ENCODE measurements at regions not wholly inside any gene's neighbourhood (a gene's known extent, or its start where the extent isn't known, plus 50 kb on each side); places are given as distances from the start of the nearest gene placed in this dataset.

DNA sequence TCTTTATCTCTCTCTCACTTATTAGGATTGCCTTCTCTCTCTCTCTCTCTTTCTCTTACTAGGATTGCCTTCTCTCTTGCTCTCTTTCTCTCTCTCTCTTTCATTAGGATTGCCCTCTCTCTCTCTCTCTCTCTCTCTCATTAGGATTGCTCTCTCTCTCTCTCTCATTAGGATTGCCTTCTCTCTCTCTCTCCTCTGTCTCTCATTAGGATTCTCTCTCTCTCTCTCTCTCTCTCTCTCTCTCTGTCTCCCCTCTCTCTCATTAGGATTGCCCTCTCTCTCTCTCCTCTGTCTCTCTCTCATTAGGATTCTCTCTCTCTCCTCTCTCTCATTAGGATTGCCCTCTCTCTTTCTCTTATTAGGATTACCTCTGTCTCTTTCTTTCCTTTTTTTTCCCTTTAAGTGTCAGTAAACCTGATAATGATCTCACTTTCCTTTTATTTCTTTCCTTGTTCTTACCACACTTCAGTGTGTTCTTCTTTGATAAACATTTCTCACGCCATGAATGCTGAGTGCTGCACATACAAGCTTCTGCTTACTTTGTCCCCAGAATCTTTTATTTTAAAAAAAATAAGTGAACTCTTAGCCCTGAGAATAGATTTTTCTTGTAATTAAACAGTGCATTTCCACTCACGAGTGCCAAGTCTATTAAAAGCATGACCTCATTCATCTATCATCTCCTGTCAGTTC is 243.4 kb upstream of the TBC1D5 start:
- no peak for DNase-seq (ENCODE audit: low read depth in 2 of 2)

DNA sequence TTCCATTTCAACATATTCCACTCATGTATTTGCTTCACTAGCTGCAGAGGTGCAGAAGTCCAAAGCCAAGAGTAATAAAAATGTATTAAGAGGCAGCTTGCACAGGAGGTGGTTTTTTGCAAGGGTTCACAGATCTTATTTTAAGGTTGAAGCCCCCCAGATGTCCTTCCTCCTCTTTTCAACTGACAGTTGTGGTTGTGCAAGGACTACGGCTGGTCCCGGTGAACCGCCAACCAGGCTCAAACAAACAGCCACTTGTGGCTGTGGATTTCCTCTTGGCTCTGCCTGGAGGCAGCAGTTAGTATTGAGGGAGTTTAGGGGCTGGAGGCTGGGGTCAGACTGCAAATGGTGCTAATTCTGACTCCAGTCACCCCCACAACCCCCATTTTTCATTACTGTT is 240.7 kb upstream of the TBC1D5 start:
- no peak for DNase-seq (ENCODE audit: low read depth in 2 of 2)

DNA sequence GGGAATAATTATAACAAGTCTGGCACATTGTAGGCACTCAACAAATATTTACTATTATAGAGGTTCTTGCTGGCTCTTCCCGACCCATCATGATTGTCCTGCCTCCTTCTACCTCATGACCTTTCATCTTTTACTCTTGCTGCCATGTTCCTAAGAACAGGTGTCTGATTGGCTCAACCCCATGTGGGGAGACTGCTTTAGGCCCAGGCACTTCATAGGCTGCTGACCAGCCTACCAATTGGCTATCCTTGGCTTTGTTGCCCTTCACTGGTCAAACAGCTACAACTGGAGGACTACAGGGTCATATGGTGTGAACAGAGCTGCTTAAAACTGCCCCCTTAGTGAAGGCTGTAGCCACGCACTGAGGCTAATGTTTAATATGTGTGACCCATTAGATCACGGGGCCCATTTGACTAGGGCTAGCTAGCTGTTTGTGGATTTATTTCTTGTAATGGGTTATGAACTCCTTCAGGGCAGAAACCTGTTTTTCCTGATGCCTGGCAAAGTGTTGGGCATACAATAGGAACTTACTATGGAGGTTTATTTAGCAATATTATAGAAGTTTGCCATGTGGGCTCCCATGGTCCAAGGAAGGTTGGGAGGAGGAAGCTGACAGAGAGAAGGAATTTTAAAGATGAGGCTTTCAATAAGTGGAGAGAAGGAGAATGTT is 239.9 kb upstream of the TBC1D5 start:
- DNase-seq (ENCODE audit: low read depth in 2 of 2) = no peak

DNA sequence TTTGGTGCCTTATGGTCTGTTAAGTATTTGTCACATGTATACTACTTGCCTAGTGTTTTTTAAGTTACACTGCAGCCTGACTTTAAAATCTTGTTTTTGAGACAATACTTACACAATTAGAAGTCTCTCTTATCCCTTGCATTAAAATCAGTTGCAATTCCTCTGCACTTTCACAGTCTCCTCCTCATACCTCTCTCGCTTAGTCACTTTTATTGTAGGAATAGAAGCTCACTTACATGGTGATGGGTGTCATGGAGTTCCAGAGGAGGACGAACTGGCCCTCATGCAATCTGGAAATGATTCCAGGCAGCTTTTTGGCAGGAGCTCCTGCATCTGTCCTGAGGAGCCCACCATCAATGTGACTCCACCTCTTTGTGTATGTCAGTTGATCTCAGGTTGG is 238.4 kb upstream of the TBC1D5 start:
- DNase-seq (ENCODE audit: low read depth in 2 of 2) = no peak

DNA sequence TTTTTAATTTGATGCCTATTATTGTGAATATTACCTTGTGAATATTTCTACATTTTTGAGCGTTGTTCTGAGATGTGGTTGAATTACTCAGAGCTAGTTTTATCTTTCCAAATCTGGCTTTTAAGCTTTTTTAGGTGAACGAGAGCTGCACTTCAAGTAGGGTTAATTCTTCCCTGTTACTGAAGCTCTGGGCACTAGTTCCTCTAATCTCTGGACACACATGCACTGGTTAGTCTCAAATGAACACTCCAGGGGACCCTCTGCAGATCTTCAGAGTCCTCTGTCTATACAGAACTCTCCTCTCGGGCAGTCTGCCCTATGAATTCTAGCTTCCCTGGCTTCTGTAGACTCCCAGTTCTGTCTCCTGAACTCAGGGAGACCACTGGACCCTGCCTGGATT is 237.5 kb upstream of the TBC1D5 start:
- DNase-seq (ENCODE audit: low read depth in 2 of 2) = no peak

DNA sequence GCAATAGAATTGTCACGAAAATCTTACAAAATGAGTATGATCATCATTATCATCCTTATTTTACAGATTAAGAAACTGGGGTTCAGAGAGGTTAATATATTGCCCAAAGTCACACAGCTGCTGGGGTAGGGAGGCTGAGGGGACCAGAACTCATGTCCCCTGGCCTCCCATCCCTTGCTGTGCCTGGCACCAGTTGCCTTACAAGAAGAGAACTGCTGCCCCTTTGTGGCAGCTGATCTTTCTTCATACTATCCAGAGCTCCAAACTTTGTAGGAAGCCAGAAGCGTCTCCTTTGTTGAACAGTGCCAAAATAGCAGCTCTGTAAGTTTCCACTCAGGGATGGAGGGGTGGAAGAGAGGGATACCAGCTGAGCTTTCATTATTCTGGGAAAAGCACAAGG is 236.8 kb upstream of the TBC1D5 start:
- DNase-seq (ENCODE audit: low read depth in 2 of 2) = no peak

DNA sequence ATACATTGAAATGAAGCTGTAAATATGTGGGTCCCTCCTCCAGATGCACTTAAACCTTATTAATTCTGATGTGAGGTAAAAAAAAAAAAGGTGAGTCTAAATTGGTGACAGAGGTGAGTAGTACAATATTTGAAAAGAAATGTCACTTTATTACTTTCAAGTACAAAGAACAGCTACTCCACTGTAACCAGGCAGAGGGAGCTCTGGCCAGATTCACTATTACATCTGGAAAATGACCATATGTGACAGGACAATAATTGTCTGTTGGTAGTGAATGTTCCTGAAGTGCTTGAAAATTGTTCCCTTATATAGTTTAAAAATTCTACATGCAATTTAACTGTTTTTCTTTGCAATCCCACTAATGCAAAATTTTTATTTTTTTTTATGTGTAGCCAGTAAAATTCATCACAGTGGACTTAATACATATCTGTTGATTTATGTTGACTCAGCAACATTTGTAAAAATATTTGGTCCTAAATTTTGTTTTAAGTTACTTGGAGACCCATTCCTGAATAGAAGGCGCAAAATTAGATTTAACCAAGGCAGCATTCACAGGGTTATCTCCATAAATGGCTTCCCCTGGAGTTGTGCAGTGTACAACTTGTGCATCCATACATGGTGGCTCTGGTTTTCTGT is 231.9 kb upstream of the TBC1D5 start:
- DNase-seq (ENCODE audit: low read depth in 2 of 2) = no peak

DNA sequence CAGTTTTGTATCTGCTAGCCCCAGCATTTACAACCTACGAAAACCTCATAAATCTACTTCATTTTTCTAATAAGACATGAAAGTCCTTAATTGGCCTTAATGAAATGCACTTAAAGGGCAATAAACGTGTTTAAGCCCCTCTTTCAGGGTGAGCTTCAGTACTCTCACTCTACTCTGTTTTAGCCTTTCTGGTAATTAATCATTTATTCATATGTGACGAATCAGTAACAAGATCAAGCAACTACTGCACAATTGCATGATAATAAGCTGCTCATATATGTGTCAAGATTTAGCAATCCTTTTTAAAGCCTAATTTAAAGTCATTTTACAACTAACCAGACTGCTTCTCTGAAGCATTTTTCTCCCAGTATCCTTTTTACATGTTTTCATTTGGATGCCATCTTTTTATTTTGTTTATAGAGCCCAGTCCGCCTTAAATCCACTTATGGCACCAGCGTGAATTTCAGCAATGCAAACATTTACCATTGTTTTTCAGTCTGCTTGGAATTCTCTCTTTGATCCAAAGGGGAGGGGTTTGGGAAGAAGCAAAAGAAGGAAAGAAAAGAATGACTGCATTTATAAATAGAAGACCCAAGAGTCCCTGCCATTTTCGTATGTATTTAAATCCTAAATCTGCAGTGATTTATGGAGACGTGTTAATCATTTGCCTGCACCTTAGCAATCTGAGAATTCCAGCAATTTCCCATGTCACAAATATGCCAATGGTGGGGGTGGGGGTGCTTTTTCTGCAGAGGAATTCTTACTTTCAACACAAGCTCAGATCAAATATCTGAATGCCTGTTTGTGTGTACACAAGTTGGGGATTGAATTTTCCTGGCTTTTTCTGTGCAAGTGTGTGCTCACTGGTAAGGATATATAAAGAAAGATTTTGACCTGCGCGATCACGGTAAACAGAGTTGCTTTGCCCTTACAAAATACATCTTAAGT is 230.8 kb upstream of the TBC1D5 start:
- no peak for DNase-seq (ENCODE audit: low read depth in 2 of 2)

DNA sequence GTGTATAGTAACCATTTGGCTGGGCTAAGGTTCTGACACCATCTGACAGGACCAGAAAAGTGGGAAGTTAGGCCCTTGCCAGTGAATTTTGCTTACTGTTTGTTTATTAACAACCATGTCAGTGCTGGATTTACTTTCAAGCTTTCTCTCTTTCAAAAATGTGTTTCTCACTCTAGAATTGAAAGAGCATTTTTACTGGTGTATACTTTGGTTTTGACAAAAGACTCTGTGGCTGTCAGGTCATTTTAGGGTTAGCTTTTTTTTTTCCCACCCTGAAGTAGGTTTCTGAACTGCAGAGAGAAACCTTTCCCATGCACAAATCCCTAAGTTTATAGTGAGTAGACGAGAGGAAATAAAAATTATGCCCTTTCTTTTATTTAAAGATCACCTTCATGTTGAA is 230.0 kb upstream of the TBC1D5 start:
- DNase-seq (ENCODE audit: low read depth in 2 of 2) = no peak

DNA sequence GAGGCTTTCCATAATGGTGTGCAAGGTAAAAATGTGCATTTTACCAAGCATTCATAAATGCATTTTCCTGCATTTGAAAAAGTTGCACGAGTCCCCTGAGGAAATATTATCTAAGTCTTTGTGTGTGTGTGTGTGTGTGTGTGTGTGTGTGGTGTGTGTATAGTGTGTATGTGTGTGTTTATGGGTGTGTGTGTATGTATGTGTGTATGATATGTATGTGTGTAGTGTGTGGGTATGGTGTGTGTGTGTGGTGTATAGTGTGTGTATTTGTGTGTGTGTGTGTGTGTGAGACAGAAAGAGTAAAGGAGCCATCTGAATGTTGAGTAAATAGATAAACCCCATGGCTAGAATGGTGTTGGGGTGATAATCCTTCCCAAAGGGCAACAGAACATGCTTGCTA is 229.6 kb upstream of the TBC1D5 start:
- no peak for DNase-seq (ENCODE audit: low read depth in 2 of 2)

DNA sequence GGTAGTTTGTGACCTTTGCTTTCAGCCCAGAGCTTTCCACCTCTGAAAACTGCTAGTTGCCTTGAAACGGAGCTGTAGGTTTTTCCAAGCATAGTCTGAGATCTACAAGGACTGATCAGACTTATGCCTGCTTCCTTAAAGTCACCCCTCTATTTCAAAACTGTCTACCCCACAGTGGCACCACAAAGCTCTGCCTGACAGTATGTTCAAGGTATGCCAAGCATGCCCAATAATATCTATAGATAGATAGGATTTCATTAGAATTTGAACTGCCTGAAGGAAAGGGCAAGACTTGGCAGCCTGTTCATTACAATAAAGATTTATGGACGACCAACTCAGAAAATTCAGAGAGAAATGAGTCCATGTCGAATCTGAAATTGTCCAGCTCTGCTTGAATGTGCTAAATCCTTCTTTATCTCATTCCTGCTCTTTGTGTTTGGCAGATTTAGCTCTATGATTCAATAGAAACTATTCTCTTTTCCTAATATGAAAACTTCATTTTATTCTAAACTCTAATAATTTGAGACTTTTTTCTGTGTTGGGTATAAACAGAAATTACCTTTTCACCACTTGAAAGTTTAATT is 227.6 kb upstream of the TBC1D5 start:
- no peak for DNase-seq (ENCODE audit: low read depth in 2 of 2)

DNA sequence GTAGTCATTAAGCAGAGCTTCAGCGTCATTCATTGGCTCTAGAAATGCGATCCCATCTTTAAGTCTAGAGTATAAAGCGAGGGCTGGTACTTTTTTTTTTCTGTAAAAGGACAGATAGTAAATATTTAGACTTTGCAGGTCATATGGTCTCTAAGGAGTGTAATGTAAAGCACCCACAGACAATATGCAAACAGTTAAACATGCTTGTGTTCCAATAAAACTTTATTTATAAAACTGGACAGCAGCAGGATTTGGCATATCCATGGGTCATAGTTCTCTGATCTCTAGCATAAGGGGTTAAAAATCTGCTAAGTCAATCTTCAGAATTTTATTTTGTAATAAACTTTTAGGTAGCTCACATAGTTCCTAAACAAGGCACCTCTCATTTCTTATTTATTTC is 226.8 kb upstream of the TBC1D5 start:
- no peak for DNase-seq (ENCODE audit: low read depth in 2 of 2)

DNA sequence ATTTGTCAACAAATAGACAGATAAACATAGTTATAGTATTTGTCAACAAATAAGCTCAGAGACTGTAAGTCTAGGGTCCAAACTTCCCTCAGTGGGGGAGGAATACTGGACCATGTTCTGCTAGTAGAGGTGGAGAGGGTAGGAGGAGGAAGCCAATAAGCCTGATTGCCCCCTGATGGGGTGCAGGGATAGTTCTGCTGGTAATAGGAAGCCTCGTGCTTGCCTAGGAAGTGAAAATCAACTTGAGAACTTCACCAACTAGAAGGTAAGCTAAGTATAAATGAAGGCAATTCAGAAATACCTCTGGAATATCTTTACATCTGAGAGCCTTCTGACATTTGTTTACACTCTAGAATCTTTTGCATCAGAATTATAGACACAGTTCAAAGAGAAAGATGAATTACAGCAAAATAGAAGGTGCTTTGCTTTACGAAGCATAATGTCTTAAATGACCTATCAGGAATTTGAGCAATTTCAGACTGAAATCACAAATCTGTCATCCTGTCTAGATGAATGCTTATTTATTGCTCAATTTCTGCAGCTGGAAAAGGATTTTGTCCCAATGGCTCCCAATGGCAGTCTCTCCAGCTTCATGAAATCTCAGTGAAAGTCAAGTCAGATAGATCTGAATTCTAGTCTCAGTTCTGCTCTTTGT is 225.6 kb upstream of the TBC1D5 start:
- no peak for DNase-seq (ENCODE audit: low read depth in 2 of 2)

DNA sequence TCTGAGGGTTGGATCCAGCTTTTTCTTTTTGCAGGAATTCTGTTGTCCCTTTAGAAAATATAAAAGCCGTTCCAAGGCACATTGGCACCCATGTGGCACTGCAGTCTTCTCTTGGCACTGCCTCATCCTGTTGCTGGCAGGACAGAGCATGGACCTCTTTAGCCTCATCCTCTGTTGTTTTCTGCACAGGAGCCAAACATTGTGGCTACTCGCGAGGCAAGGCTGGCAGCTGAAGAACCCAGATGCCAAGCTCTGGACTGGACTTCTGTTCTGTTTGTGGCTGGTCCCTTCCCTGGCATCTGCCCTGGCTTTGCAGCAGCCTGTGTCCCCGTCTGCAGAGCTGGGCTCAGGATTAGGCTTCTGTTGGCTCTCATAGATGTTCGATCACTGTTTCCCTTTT is 224.7 kb upstream of the TBC1D5 start:
- DNase-seq (ENCODE audit: low read depth in 2 of 2) = no peak

DNA sequence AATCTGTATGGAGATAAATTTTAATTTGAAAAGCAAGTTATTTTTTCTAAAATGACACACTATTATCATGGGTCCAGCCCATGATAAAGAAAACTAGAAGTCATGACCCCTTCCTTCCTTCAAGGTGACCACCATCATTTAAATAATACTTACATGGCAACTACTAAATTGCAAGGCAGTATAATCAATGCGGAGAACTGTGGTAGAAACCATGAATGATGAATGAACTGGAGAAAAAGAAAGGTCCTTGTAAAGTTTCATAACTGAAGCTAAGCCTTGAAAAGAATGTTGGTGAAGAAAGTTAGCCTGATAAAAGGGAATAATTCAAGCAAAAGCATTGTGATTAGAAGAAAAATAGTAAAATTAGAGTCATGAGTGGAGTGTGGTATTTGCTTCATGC is 222.9 kb upstream of the TBC1D5 start:
- DNase-seq (ENCODE audit: low read depth in 2 of 2) = no peak

DNA sequence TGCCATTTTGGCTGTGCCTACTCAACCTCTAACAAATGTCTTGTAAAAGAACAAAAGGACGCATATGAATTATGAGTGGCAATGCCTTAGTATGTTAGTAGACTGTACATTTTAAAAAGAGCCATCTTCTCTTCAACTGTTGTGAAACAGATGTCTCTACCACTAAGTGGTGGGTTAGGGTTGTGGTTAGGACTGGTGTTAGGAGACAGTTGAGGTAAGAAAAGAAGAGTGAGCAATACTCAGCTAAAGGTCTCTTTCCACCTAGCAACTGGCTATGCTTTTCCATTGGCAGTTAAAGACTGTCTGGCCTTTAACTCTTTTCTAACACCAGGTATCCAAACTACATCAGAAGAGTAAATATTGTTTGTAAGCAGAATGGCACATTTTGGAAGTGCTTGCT is 221.7 kb upstream of the TBC1D5 start:
- DNase-seq (ENCODE audit: low read depth in 2 of 2) = no peak

DNA sequence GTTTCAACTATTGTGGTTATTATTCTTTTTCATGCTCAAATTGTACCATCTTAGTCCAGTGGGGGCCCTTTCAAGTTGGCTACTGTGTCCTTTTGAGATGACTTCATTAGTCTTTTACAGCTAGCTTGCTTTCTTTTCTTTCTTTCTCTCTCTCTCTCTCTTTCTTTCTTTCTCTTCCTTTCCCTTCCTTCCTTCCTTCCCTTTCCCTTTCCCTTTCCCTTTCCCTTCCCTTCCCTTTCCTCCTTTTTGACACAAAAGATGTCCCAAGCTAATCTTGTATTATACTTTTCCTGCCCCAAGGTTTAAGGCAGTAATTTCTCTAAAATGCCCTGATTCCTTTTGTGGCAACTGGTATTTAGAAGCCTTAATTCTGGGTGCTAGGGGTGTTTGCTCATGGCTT is 213.0 kb upstream of the TBC1D5 start:
- no peak for DNase-seq (ENCODE audit: low read depth in 2 of 2)

DNA sequence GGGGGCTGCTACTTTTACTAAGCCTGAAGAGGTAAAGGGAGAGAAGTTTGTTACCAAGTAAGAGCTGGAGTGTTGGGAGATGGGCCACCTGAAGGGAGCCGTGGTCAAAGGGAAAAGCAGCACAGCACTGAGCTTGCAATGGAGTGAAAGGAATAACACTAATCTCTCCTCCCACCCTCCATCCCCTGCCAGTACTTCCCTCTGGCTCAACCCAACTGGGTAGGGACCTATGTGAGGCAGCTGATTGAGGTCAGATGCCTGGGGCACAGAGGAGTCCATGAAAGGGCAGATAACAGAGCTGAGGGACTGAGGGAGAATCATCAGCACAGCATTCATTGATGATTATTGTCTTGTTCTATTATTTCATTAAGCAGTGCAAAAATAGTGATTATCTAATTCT is 212.4 kb upstream of the TBC1D5 start:
- no peak for DNase-seq (ENCODE audit: low read depth in 2 of 2)

DNA sequence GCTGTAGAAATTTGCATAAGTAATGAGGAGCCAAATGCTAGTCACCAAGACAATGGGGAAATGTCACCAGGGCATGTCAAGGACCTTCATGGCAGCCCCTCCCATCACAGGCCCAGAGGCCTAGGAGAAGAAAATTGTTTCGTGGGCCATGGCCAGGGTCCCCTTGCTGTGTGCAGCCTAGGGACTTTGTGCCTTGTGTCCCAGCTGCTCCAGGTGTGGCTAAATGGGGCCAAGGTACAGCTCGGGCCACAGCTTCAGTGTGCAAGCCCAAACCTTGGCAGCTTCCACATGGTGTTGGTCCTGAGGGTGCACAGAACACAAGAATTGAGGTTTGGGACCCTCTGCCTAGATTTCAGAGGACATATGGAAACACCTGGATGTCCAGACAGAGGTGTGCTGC is 208.8 kb upstream of the TBC1D5 start:
- no peak for DNase-seq (ENCODE audit: low read depth in 2 of 2)

DNA sequence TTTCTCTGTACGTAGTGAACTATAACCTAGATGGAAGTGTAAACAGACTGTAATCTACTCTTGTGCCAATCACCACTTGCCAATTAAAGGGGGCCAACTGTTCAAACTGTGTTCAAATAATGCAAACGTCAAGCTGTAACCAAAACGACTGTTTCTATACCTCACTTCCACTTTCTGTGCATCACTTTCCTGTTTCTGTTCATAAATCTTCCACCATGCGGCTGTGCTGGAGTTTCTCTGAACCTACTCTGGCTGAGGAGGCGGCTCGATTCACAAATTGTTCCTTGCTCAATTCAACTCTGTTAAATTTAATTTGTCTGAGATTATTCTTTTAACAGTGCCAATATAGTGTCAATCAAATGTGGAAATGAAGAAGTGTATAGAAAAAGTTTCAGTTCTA is 206.7 kb upstream of the TBC1D5 start:
- DNase-seq (ENCODE audit: low read depth in 2 of 2) = no peak

DNA sequence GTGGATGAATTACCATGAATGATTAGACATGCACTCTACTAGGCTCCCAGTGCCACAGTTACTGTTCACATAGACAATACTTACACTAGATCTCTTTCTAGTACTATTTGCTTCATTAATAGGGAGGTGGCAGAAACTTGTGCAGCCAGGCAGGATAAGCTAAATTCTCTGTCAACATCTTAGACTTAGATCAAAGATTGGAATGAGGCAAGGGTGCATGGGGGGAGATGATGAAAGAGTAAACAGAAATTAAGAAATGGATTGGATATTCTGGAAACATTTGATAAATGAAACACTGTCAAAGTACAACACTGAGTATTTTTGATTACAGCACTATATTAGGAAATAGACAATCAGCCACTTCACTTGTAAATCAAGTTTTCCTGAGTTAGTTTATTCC is 205.4 kb upstream of the TBC1D5 start:
- no peak for DNase-seq (ENCODE audit: low read depth in 2 of 2)
